Activated CD4-positive, alpha-beta memory T cell treated with anti-CD3 and anti-CD28 coated beads, Interleukin-2, amount 10 ng/mL, durations not matched to agents 7 days and 5 days (primary cell): ENCODE measurements at regions not wholly inside any gene's neighbourhood (a gene's known extent, or its start where the extent isn't known, plus 50 kb on each side); places are given as distances from the start of the nearest gene placed in this dataset.

Experiments used
- CTCF ChIA-PET: fragments of 350-600 bp; sonication (Branson Sonifier 250); formaldehyde crosslinking; loops from one replicate; lab custom pipeline; 2021; ENCODE audit warnings: antibody characterized with exemption, inconsistent platforms; lab: Charles Lee
- POLR2A ChIA-PET: fragments of 350-600 bp; sonication (Branson Sonifier 250); formaldehyde crosslinking; loops from one replicate; lab custom pipeline; 2021; ENCODE audit warnings: antibody characterized with exemption; lab: Charles Lee
- DNase-seq: peaks from one replicate; pipeline ENCODE4 v3.0.0-alpha.2; 2020
- H3K27ac Mint-ChIP-seq: one replicate; pipeline ENCODE4 v1.8.0; 2021; ENCODE audit warnings: mild to moderate bottlenecking, mixed read lengths
- H3K27me3 Mint-ChIP-seq: one replicate; pipeline ENCODE4 v1.8.0; 2021; ENCODE audit warnings: mixed read lengths
- H3K36me3 Mint-ChIP-seq: one replicate; pipeline ENCODE4 v1.8.0; 2021; ENCODE audit warnings: low read depth, mixed read lengths
- H3K4me1 Mint-ChIP-seq: one replicate; pipeline ENCODE4 v1.8.0; 2021; ENCODE audit warnings: mixed read lengths
- H3K4me3 Mint-ChIP-seq: one replicate; pipeline ENCODE4 v1.8.0; 2021; ENCODE audit warnings: mild to moderate bottlenecking, mixed read lengths
- H3K9me3 Mint-ChIP-seq: one replicate; pipeline ENCODE4 v1.8.0; 2021; ENCODE audit warnings: mixed read lengths

GRCh38 chr9:79007701-79008483 is 563.9 kb upstream of the TLE4 start:
- no peaks in the 10 kb centered on the region for H3K27me3 Mint-ChIP-seq
- DNase-seq = no peak
- peaks cover 2% of the 10 kb centered on the region for H3K9me3 Mint-ChIP-seq
- no peaks in the 10 kb centered on the region for H3K36me3 Mint-ChIP-seq
- POLR2A ChIA-PET = no interaction called here
- H3K4me1 Mint-ChIP-seq = no peaks in the 10 kb centered on the region
- H3K4me3 Mint-ChIP-seq = no peak overlapping the region
- no peak overlapping the region for H3K27ac Mint-ChIP-seq
- CTCF ChIA-PET = no interaction called here

GRCh38 chr9:79008916-79009315 is 562.8 kb upstream of the TLE4 start:
- Mint-ChIP-seq H3K4me1 (no peaks in the 10 kb centered on the region), H3K9me3 (peaks cover 2% of the 10 kb centered on the region), H3K27ac (no peak overlapping the region), H3K36me3 (no peaks in the 10 kb centered on the region), H3K4me3 (no peak overlapping the region), H3K27me3 (no peaks in the 10 kb centered on the region)
- ChIA-PET POLR2A (no interaction called here), CTCF (no interaction called here)
- no peak for DNase-seq

GRCh38 chr9:79011461-79011860 is 560.3 kb upstream of the TLE4 start:
- Mint-ChIP-seq H3K4me3 (no peak overlapping the region), H3K4me1 (no peaks in the 10 kb centered on the region), H3K36me3 (no peaks in the 10 kb centered on the region), H3K27me3 (no peaks in the 10 kb centered on the region), H3K27ac (no peak overlapping the region), H3K9me3 (no peaks in the 10 kb centered on the region)
- DNase-seq = no peak
- ChIA-PET POLR2A (no interaction called here), CTCF (no interaction called here)

GRCh38 chr9:79012561-79012960 is 559.2 kb upstream of the TLE4 start:
- no peak overlapping the region for H3K4me3 Mint-ChIP-seq

GRCh38 chr9:79013715-79014610 is 557.8 kb upstream of the TLE4 start:
- H3K4me1 Mint-ChIP-seq = no peaks in the 10 kb centered on the region
- no peak for DNase-seq
- ChIA-PET CTCF (no interaction called here), POLR2A (no interaction called here)
- peaks cover 2% of the 10 kb centered on the region for H3K9me3 Mint-ChIP-seq
- no peak overlapping the region for H3K4me3 Mint-ChIP-seq
- H3K27ac Mint-ChIP-seq = no peak overlapping the region
- no peaks in the 10 kb centered on the region for H3K36me3 Mint-ChIP-seq
- H3K27me3 Mint-ChIP-seq = no peaks in the 10 kb centered on the region

More at GRCh38 chr9:79012561-79012960, 559.2 kb upstream of the TLE4 start:
- Mint-ChIP-seq H3K27ac (no peak overlapping the region), H3K4me1 (no peaks in the 10 kb centered on the region), H3K9me3 (no peaks in the 10 kb centered on the region), H3K36me3 (no peaks in the 10 kb centered on the region), H3K27me3 (no peaks in the 10 kb centered on the region)
- POLR2A ChIA-PET = no interaction called here
- CTCF ChIA-PET = no interaction called here
- DNase-seq = no peak

- ChIA-PET CTCF (no interaction called here), POLR2A (no interaction called here)
- DNase-seq = no peak
- Mint-ChIP-seq H3K4me1 (no peaks in the 10 kb centered on the region), H3K9me3 (peaks cover 2% of the 10 kb centered on the region), H3K36me3 (no peaks in the 10 kb centered on the region), H3K27ac (no peak overlapping the region), H3K4me3 (no peak overlapping the region), H3K27me3 (no peaks in the 10 kb centered on the region)
These were observed 556.7 kb upstream of the TLE4 start for GRCh38 chr9:79014929-79015699.

- CTCF ChIA-PET = no interaction called here
- DNase-seq = no peak
- Mint-ChIP-seq H3K27ac (no peak overlapping the region), H3K9me3 (peaks cover 2% of the 10 kb centered on the region), H3K36me3 (no peaks in the 10 kb centered on the region), H3K4me1 (no peaks in the 10 kb centered on the region), H3K4me3 (no peak overlapping the region), H3K27me3 (no peaks in the 10 kb centered on the region)
- POLR2A ChIA-PET = no interaction called here
These were observed 555.8 kb upstream of the TLE4 start for GRCh38 chr9:79015951-79016350.

GRCh38 chr9:79020276-79020675 is 551.5 kb upstream of the TLE4 start:
- POLR2A ChIA-PET = no interaction called here
- Mint-ChIP-seq H3K36me3 (no peaks in the 10 kb centered on the region), H3K4me1 (no peaks in the 10 kb centered on the region), H3K27me3 (no peaks in the 10 kb centered on the region), H3K4me3 (no peak overlapping the region), H3K27ac (no peak overlapping the region), H3K9me3 (peaks cover 2% of the 10 kb centered on the region)
- CTCF ChIA-PET = no interaction called here
- no peak for DNase-seq

GRCh38 chr9:79021084-79021483 is 550.7 kb upstream of the TLE4 start:
- no peaks in the 10 kb centered on the region for H3K36me3 Mint-ChIP-seq
- H3K27ac Mint-ChIP-seq = no peak overlapping the region
- POLR2A ChIA-PET = no interaction called here
- CTCF ChIA-PET = no interaction called here
- H3K4me1 Mint-ChIP-seq = no peaks in the 10 kb centered on the region
- H3K27me3 Mint-ChIP-seq = no peaks in the 10 kb centered on the region
- H3K9me3 Mint-ChIP-seq = peaks cover 2% of the 10 kb centered on the region
- no peak overlapping the region for H3K4me3 Mint-ChIP-seq
- DNase-seq = no peak

GRCh38 chr9:79023134-79023580 is 548.6 kb upstream of the TLE4 start:
- H3K27me3 Mint-ChIP-seq = no peaks in the 10 kb centered on the region
- no peak overlapping the region for H3K4me3 Mint-ChIP-seq
- no peaks in the 10 kb centered on the region for H3K36me3 Mint-ChIP-seq
- ChIA-PET POLR2A (no interaction called here), CTCF (no interaction called here)
- H3K4me1 Mint-ChIP-seq = no peaks in the 10 kb centered on the region
- H3K27ac Mint-ChIP-seq = no peak overlapping the region
- no peak for DNase-seq
- H3K9me3 Mint-ChIP-seq = peaks cover 2% of the 10 kb centered on the region

- POLR2A ChIA-PET = no interaction called here
- H3K36me3 Mint-ChIP-seq = no peaks in the 10 kb centered on the region
- CTCF ChIA-PET = no interaction called here
- H3K4me1 Mint-ChIP-seq = no peaks in the 10 kb centered on the region
- no peaks in the 10 kb centered on the region for H3K27me3 Mint-ChIP-seq
- DNase-seq = no peak
- no peak overlapping the region for H3K27ac Mint-ChIP-seq
- H3K4me3 Mint-ChIP-seq = no peak overlapping the region
- H3K9me3 Mint-ChIP-seq = no peaks in the 10 kb centered on the region
These were observed 545.4 kb upstream of the TLE4 start for GRCh38 chr9:79026316-79026715.

- POLR2A ChIA-PET = no interaction called here
- CTCF ChIA-PET = no interaction called here
These were observed 543.7 kb upstream of the TLE4 start for GRCh38 chr9:79028101-79028500.

GRCh38 chr9:79034583-79034982 is 537.2 kb upstream of the TLE4 start:
- DNase-seq = no peak
- H3K36me3 Mint-ChIP-seq = no peaks in the 10 kb centered on the region
- ChIA-PET POLR2A (no interaction called here), CTCF (no interaction called here)
- no peaks in the 10 kb centered on the region for H3K27me3 Mint-ChIP-seq
- no peak overlapping the region for H3K27ac Mint-ChIP-seq
- H3K9me3 Mint-ChIP-seq = peaks cover 7% of the 10 kb centered on the region
- no peak overlapping the region for H3K4me3 Mint-ChIP-seq
- H3K4me1 Mint-ChIP-seq = no peaks in the 10 kb centered on the region

More at GRCh38 chr9:79028101-79028500, 543.7 kb upstream of the TLE4 start:
- H3K27ac Mint-ChIP-seq = no peak overlapping the region
- no peaks in the 10 kb centered on the region for H3K36me3 Mint-ChIP-seq
- no peaks in the 10 kb centered on the region for H3K27me3 Mint-ChIP-seq
- no peak for DNase-seq
- no peak overlapping the region for H3K4me3 Mint-ChIP-seq
- H3K4me1 Mint-ChIP-seq = no peaks in the 10 kb centered on the region
- H3K9me3 Mint-ChIP-seq = no peaks in the 10 kb centered on the region
